GM21619 (cell line): ENCODE measurements at regions not wholly inside any gene's neighbourhood (a gene's known extent, or its start where the extent isn't known, plus 50 kb on each side); places are given as distances from the start of the nearest gene placed in this dataset.

Experiments used
- ATAC-seq: cut with Tn5 transposase; IDR thresholded peaks from one replicate; pipeline ENCODE4 v1.9.1; 2021; ENCODE audit not compliant: unreplicated experiment

DNA sequence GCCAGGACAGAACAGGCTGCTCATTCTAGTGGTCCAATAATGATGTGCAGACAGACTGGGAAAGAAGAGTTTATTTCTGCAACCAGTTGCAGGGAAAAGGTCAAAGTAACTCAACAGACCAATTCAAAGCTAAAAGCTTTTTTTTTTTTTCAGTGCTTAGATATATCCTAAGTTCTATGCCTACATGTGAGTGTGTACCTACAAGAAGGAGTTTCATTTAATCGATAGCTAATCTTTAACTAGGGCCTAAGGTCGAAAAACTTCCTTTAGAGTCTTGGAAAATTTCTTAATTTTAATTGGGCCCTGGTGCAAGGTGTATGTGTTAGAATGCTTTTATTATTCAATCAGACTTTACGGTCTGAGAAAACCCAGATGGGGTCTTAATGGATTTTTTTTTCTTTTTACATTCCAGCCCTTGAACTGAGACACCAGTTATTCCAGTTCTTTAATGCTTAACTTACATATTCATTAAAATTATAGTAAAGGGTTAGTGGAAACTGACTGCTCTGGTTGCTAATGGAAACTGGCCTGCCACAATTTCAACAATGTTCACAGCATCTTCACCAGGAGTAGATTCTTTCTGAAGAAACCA, 365.3 kb downstream of the MTRR start:
- ATAC-seq = no peak

DNA sequence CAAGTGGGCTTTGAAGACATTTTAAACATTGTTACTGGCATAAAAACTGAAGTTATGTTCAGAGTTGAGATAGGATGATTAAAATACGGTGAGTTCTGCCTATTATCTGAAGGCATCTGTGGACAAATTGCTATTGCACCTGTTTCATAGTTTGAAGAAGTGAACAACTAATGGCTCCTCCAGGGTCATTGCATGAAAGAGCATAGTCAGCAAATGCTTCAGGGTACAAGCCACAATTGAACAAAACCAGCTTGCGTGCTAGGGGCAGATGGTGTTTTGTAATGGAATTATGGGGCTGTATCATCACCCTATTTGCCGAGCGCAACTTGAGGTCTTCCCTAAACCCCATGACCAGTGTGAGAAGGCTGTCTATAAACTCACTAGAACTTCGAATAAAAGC, 369.1 kb downstream of the MTRR start:
- no peak for ATAC-seq

DNA sequence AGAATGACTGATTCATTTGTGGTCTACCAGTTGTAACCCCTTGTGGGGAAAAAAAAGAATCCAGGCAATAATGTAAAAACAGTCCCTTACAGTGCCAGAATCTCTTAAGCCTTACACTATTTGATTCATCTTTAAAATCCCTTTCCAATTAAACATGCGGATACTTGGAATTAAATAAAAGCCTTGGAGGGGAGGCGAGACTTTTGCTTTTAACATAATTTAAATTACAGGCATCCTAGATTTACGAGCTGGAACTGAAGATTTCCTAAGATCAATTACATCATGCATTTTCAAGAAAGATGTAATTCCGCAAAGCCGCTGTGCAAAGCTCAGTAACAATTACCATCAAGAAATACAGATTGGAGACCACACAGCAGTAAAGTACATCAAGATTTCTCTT, 370.2 kb downstream of the MTRR start:
- no peak for ATAC-seq

DNA sequence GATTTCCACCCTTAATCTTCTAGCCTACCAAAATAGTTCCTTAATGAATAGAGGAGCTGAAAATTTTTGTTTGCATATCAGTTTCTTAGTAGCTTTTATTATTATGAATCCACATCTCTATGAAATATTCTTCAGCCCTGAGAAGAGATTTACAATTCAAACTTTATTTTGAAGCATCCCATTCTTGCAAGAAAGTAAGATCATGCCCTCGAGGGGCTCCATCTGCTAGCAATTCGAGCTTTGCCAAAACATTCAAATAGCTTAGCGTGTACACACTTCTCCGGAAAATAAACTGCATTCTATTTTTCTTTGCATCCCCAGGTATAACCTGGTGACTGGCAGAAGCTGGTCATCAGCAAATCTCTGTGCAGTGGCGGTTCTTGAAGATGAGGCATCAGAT, 370.7 kb downstream of the MTRR start:
- ATAC-seq = no peak

DNA sequence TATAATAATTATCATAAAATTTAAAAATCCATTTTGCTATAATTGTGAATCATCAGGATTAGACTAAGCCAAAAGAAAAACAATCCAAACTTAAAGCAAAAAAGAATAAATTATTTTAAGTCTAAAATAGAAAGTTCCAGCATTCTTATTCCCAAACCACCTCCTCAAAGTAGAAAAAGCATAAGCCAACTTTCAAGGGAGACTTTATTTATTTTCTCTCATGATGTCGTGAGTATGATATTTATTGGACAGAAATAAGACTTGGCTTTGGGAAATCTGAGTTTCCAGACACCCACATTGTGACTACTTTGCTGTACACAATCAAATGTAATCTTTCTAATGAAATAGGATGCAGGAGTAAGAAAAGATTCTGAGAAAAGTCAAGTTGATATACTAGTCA, 372.1 kb downstream of the MTRR start:
- no peak for ATAC-seq

DNA sequence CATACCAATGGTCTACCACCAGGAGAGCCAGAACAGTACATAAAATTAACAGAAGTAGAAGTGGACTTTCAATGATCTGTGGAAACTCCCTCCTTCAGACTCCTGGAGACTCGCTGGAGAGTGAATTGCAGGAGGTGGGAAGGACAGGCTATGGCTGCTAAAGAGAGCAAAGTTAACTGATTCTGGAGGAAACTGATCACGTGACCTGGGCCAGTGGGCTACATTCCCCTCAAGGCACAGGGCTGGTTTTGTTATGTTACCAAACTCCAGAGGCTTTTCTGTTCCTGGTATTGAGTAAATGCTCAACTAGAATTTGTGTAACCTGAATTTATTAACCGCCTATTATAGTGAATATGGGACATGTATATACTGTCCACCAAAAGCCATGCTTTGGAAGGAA, 372.6 kb downstream of the MTRR start:
- no peak for ATAC-seq

DNA sequence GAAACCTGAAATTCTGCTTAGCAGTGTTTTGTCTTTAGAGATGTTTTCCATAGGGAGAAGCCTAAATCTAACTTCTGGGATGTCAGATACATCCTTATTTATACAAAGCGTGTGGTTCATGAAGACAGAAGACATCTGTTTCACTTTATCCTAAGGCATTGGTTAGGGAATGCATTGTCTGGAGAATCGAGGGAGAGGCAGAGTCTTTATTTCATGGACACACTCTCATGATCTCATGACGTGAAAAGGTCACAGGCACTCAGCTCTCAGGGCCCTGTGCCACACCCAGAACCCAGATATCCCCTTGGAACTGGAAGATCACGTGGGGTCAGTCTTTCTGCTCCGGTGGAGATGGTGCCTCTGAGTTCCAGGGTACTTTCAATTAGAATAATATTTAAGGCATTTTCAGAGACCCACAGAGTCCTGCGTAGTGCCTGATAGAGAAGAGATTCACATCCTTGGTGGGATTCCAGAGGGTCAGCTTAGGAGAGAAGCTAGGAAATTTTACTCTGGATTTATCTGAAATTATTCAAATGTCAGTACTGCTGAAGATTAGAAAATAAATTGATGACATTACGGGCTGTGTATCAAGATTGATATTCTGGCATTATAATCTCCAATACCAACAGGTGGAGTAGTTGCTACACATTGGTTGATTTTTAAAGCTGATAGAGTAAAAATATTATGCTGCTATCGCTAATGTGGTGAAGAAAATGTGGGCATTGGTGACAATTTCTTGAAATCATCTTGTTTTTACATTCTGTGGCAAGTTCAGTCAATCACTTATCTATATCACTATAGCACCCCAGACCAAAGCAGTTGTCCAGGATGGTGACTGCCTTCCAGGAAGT, 378.3 kb downstream of the MTRR start:
- ATAC-seq = no peak

DNA sequence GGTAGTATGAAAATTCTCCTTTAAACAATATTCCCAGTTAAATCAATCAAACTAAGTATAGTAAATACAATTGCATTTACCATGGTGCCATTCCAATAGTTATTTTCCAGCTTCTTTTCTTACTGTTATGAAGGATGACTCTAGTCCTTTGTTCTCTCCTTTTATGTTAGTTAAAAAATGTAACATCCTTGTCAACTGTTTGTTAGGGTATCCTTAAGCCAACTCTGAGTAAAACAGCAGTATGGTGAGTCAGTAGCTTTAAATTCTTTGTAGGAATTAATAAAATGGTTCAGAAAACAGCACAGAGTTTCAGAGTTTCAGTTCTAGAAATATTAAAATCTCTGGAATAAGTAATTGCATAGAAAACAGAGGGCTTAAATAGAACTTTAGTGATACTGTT, 384.4 kb downstream of the MTRR start:
- no peak for ATAC-seq

DNA sequence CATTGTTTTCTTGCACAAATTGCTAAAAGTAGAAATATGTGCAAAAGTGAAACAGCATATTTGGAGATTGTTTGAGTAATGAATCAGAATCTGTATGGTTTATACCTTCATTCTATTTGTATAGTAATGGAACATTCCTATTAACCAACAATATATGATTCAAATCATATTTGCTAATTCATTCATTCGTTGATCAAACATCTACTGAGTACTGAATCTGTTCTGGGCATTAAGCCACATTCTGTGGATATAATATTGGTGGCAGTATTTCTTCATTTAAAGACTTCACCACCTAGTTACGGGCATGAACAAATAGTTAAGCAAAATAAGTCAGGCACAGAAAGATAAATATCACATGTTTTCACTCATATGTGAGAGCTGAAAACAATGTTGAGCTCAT, 385.7 kb downstream of the MTRR start:
- ATAC-seq = no peak

DNA sequence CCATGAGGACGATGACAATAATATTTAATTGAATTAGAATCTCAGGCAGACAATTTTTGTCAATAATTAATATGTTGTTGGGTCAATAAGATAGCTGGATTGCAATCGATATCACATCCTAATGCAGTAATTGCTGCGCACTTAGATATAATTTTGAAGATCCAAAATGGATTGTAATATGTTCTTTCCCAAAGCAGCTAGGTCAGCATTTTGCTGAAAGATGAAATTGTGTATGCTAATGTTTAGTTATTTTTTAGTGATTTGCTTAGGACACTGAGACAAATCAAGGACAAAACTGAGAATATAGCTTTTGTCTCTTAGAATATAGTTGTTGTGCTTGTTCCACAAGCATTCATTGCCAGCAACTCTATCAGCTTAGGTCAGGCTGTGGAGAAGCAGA, 389.9 kb downstream of the MTRR start:
- ATAC-seq = no peak

DNA sequence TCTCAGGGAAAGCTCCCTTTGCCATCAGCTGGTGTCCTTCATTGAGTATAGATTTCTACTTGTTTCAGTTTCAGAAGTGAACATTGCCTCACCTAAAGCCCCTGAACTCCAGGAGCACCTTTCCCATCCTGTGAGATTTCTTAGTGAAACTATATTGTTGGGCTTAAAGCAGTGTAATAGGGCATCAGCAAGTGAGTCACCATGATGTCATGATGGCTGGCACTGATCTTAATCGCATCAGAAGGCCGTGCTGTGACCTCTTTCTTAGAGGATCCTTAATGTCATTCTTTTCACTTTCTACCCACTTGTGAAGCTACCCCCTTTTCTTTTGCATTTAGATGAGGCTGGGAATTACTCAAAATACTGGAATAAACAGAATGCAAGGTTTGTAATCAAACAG, 401.3 kb downstream of the MTRR start:
- ATAC-seq = no peak

DNA sequence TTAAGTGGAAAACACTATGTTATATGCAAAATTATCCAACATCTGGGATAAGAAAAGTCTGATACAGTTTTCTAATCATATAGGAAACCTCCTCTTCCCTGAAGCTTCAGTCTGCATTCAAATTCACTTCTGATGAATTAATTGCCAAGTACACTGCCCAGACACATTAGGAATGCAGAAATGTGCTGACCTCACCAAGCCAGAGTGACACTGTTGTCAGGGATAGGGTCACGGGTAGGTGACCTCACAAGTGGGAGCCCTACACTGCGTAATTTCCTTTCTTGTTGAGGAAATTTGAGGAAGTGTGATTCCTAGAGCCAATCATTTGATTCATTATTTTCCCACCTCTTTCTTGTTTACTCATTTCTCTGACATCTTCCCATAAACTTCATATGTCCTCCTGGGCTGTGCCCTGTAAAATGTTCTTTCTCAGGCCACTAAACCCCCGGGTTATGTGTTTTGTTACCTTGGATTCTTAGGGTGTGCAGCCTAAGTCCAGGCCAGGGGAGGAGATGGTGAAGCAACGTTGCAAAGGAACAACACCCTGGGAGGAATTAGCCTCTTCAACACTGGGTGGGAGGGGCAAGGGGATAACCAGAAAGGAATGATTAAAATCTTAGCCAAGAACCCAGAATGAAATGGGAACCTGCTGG, 411.9 kb downstream of the MTRR start:
- ATAC-seq = no peak

DNA sequence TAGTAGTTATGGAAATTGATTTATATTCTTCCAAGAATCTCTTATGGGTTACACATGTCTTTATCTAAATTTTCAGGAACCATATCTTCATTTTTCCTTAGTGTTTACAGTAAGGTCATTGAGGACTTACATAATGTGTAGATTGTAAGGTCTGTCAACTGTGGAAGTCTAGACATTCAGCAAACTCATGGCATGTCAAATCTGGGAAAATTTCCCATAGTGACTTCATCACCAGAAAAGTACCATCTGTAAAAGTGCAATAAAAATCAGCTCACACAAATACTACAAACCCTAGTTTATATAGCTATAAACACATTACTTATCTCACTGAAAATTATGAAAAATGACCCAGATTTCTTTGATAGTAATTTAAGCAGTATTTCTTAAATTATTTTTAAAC, 419.4 kb downstream of the MTRR start:
- no peak for ATAC-seq

DNA sequence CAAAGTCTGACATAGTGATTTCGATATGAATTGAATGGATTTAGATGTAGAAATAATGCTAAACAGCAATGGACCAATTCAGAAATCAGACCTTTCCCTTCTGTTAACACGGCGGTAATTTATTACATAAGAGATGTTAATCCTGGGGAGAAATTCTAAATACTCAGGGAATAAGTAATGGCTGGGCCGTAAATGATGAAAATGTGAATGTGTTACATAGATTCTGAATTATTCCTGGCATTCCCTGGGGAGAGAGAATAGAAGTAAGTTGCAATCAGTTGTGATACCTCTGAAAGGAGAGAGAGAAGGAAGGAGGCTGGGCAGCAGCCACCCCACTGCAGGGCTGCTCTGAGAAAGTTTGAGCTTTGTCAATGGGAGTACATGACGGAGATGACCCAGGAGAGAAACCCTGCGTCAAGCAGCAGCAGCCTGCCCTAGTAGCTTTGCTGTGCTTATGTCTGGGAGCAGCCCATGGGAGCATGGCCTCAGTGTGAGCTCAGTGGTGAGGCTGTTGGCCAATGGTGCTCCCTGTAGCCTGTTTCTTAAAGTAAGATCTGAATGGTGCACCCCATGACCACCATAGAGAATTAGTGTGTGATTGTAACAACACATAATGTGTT, 420.1 kb downstream of the MTRR start:
- ATAC-seq = no peak

DNA sequence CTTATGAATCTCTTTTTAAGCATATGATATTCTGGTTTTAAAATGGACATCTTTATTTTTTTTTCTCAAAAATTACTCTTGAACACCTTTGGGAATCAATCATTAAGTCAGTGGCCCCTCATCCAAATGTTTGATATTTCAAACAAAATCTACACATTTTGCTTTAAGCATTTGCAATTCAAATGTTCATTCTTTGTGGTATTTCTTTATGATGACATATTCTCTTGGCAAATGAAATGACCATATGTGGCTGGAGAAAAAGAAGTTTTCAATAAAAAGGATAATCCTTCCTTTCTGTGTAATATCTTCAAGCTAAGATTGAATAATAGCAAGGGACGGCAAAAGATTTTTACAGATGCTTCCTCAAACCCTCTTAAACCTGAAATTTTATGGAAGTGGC, 420.8 kb downstream of the MTRR start:
- ATAC-seq = no peak

DNA sequence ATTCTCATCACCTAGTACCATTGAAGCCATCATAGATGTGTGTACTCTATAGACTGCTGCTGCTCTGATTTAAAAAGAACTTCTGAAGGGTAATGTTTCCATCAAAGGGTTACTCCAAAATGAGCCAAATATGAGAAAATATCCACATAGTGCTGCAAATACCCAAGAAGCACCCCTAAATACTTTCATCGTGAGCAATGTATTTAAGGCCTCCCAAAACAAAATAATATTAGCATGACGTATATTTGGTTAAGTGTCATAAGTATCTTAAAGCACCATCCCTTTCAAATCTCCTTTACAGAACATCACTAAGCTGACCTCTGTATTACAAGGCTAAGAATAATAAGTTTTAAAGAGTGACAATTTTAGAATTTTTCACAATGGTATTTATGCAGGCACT, 421.8 kb downstream of the MTRR start:
- ATAC-seq = no peak

DNA sequence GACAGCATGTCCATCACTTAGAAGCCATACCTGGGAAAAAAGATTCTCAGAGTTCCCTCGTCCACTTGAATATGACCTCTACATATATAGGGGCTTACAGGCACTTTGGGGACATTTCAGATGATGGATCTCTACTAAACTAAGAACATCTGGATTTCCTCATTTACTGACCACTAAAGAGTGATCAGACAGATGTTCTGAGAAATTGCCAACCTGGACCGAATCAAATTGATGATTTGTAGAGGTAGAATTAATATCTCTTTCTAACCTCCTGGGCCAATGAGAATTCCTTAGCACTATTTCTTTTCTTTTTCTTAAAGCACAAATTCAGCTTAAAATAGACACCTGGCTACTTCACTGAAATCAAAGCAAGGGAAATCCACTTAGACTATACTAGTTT, 422.7 kb downstream of the MTRR start:
- ATAC-seq = no peak

DNA sequence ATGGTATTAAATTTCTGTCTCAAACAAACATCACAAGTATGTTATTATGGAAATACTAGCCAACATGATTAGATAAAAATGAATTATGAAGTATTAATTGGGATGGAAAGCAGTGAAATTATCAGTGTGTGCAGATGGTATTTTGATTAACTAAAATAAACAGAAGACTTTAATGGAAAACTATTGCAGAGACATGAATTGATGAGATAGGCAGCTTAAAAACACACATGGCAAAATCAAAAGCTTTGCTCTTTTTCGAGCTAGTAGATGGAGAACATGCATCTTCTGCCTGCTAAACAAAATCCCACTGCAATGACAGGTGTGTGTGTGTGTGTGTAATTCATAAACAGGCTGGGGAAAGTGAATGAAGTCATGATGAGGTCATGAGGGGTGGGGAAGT, 426.2 kb downstream of the MTRR start:
- ATAC-seq = no peak

DNA sequence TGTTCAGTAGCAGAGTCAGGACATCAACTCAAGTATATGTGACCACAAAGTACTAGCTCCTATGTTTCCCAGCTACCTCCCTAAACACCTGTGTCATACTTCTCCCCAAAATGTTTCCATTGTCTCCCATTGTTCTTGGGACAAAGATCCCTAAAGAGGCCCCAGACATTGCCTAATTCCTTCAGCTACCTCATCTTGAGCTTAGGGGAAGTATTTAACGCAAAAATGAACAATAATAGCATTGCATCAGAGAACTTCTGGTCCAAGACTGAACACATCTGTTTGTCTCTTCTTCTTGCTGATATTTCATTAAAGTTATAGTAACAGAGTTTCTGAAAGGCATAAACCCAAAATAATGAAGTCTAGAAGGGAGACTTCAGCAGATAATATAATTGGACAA, 430.8 kb downstream of the MTRR start:
- ATAC-seq = no peak

DNA sequence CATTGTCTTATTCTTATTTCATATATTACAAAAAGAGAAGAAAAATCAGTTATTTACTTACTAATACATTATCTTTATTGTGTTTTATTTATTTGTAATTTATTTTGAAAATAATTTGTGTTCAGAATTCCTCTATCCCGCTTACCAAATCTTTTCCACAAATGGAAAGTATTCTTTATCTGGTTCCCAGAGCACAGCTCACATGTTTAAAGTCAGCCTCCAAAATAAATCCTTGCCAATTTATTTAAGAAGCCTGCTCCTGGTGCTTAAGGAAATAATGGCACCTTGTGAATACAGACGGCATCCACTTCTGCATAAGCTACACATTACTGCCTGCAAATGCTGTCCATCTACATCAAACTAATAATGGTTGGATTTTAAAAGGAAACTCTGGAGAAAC, 435.4 kb downstream of the MTRR start:
- ATAC-seq = no peak

DNA sequence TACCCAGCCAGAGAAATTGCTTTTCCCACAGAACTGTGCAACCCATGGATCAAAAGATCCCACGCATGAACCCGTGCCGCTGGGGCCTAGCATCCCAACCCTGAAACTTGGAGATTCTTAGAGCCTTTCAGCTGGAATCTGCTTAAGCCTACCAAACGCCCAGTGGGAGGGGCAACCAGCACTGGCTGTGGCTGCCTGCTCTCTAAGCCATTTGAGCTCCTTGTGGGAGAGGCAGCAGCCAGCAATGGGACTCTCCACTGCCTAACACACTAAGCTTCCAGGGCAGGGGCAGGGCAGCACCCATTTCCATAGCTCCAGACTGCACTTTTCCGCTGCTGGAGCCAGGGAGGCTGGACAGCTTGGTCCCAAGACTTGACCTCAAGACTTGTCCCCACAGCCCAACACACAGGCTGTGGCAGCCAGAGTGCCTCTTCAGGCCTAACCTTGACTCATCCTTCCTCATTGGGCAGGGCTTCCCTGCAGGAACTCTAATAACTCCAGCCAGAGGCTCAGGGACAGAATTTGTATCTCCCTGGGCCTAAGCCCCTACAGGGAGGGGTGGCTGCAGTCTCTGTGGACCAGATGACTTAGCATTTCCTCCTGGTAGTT, 437.4 kb downstream of the MTRR start:
- no peak for ATAC-seq

DNA sequence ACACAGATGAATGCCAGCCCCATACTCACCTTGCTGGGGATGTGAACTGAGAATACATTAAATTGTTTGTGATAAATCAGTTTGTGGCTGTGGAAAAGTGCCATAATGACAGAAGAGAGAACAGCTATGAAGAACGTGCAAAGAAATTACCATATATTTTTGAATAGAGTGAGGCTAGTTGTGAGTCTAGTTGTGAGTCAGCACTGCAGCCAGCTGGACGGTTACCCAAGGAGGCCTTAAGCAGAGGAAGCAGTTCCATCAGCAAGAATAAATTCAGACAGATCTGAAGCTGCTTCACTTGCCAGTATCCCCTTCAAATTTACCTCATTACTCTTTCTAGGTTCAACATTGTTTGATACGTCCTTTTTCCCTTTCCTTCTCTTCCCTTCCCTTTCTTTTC, 446.0 kb downstream of the MTRR start:
- no peak for ATAC-seq
